T-helper 17 cell (primary cell): ENCODE measurements at regions not wholly inside any gene's neighbourhood (a gene's known extent, or its start where the extent isn't known, plus 50 kb on each side); places are given as distances from the start of the nearest gene placed in this dataset.
"Not testable (repeated sequence)": the region's sequence is repeated elsewhere in the genome, so short reads cannot be mapped to it uniquely, and the experiment has no call there.

Source experiments
- ATAC-seq: fragments of 150-1000 bp; cut with Tn5 transposase; 2 replicates; pipeline ENCODE4 v1.10.0; 2021; ENCODE audit warnings: mild to moderate bottlenecking, moderate library complexity
- DNase-seq, 3 donors: peaks; one replicate each; pipeline versions ENCODE4 v3.0.0 to v3.0.0-alpha.2; 2020 to 2021
- H3K9me3 ChIP-seq: one replicate; pipeline ENCODE4 v1.7.0; 2013; ENCODE audit warnings: low read length, mild to moderate bottlenecking; ENCODE audit not compliant: control insufficient read depth, poor library complexity, severe bottlenecking
- H3K27ac Mint-ChIP-seq: one replicate; pipeline ENCODE4 v1.8.0; 2022; ENCODE audit warnings: mild to moderate bottlenecking, moderate library complexity, mixed read lengths
- H3K27me3 Mint-ChIP-seq: one replicate; pipeline ENCODE4 v1.8.0; 2022; ENCODE audit warnings: mixed read lengths
- H3K36me3 Mint-ChIP-seq: one replicate; pipeline ENCODE4 v1.8.0; 2022; ENCODE audit warnings: low read depth, mixed read lengths
- H3K4me1 Mint-ChIP-seq: one replicate; pipeline ENCODE4 v1.8.0; 2022; ENCODE audit warnings: mild to moderate bottlenecking, mixed read lengths
- H3K4me3 Mint-ChIP-seq: one replicate; pipeline ENCODE4 v1.8.0; 2022; ENCODE audit warnings: mild to moderate bottlenecking, moderate library complexity, mixed read lengths

GRCh38 chr9:24293386-24293785 is 252.3 kb downstream of the IZUMO3 start:
- Mint-ChIP-seq H3K27me3 (no peaks in the 10 kb centered on the region), H3K4me3 (no peak overlapping the region), H3K36me3 (no peaks in the 10 kb centered on the region), H3K27ac (no peak overlapping the region), H3K4me1 (no peaks in the 10 kb centered on the region)
- ATAC-seq (no peak), DNase-seq (no peak)
- H3K9me3 ChIP-seq: no peaks in the 10 kb centered on the region

- Mint-ChIP-seq H3K27ac (no peak overlapping the region), H3K36me3 (no peaks in the 10 kb centered on the region), H3K4me3 (no peak overlapping the region), H3K4me1 (no peaks in the 10 kb centered on the region), H3K27me3 (no peaks in the 10 kb centered on the region)
- ATAC-seq: no peak
- H3K9me3 ChIP-seq: no peaks in the 10 kb centered on the region
- DNase-seq: no peak
Observed at GRCh38 chr9:24286761-24287160, 258.9 kb downstream of the IZUMO3 start.

DNA sequence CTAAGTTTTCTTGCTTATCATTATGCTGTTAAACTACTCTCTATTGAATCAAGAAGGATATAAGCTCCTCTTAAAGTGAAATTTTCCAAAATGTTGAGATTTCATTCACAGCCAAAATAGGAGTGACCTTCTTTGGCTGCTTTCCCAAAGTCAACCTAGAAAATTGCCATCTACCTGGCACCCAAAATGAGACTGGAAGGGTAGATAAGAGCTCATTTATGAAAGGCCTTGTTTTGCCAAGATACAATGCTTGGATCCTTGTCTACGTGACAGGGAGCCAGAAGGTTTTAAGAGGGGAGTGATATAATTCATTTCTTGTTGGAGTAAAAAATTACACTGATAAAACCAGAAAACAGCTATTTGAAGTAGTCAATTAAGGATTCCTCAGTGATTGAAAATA is 287.1 kb downstream of the IZUMO3 start:
- ATAC-seq: no peak
- H3K27me3 Mint-ChIP-seq: no peaks in the 10 kb centered on the region
- no peak for DNase-seq

GRCh38 chr9:24257726-24258125 is 288.0 kb downstream of the IZUMO3 start:
- Mint-ChIP-seq H3K27me3 (no peaks in the 10 kb centered on the region), H3K27ac (no peak overlapping the region), H3K4me1 (no peaks in the 10 kb centered on the region), H3K4me3 (no peak overlapping the region), H3K36me3 (no peaks in the 10 kb centered on the region)
- H3K9me3 ChIP-seq: no peaks in the 10 kb centered on the region
- ATAC-seq (no peak), DNase-seq (no peak)

More for the DNA sequence above, 287.1 kb downstream of the IZUMO3 start:
- Mint-ChIP-seq H3K27ac (no peak overlapping the region), H3K4me3 (no peak overlapping the region), H3K36me3 (no peaks in the 10 kb centered on the region), H3K4me1 (no peaks in the 10 kb centered on the region)
- H3K9me3 ChIP-seq: no peaks in the 10 kb centered on the region

GRCh38 chr9:24245988-24246387 is 299.7 kb downstream of the IZUMO3 start:
- ATAC-seq (no peak), DNase-seq (no peak)
- Mint-ChIP-seq H3K4me1 (no peaks in the 10 kb centered on the region), H3K27ac (no peak overlapping the region), H3K36me3 (no peaks in the 10 kb centered on the region), H3K27me3 (no peaks in the 10 kb centered on the region), H3K4me3 (no peak overlapping the region)
- no peaks in the 10 kb centered on the region for H3K9me3 ChIP-seq

DNA sequence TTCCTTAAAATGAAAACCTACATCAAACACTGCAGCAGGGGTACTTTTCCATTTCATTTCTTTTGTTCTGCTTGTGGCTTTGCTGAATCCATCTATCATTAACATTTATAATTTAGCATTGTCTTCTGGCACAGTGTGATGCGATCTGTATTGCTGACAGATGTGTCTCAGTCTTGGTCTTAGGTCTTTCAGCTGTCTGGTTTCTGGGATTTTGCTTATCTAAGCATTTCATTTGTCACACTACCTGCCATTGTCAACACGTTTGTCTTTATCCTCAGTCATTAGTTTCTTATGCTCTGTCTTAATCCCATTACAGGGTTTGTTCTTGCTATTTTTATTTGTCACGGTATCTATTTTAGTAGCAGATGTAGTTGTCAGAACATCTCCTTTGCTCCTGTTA is 303.1 kb downstream of the IZUMO3 start:
- no peaks in the 10 kb centered on the region for H3K4me1 Mint-ChIP-seq
- no peaks in the 10 kb centered on the region for H3K36me3 Mint-ChIP-seq
- H3K4me3 Mint-ChIP-seq: no peak overlapping the region
- ATAC-seq (no peak), DNase-seq (no peak)
- no peaks in the 10 kb centered on the region for H3K27me3 Mint-ChIP-seq
- H3K9me3 ChIP-seq: no peaks in the 10 kb centered on the region
- no peak overlapping the region for H3K27ac Mint-ChIP-seq

GRCh38 chr9:24218656-24219055 is 327.0 kb downstream of the IZUMO3 start:
- no peaks in the 10 kb centered on the region for H3K36me3 Mint-ChIP-seq
- H3K4me1 Mint-ChIP-seq: no peaks in the 10 kb centered on the region
- DNase-seq: no peak
- no peaks in the 10 kb centered on the region for H3K27me3 Mint-ChIP-seq
- no peak overlapping the region for H3K27ac Mint-ChIP-seq
- H3K4me3 Mint-ChIP-seq: no peak overlapping the region
- H3K9me3 ChIP-seq: no peaks in the 10 kb centered on the region
- ATAC-seq: no peak

DNA sequence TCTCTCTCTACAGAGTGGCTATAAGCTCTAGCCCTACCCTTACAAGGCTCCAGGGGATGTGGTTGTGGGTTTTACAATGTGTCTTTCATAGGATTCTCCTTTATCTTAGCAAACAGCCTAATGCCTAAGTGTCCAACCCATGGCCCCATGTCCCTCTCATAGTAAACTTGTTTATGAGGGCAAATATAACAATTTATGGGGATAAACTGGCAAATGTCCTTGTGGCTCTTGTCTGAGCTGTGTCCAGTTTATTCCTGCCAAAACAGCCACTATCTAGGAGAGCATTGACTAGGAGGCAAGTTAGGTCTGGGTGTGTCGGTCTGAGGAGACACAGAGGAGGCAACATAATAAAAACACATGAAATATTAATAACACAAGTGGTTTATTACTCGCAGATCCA is 335.1 kb downstream of the IZUMO3 start:
- H3K9me3 ChIP-seq: peaks cover 6% of the 10 kb centered on the region
- Mint-ChIP-seq H3K27ac (no peak overlapping the region), H3K36me3 (no peaks in the 10 kb centered on the region), H3K4me1 (no peaks in the 10 kb centered on the region), H3K4me3 (no peak overlapping the region), H3K27me3 (no peaks in the 10 kb centered on the region)
- DNase-seq: no peak
- ATAC-seq: no peak

GRCh38 chr9:24189986-24190385 is 355.7 kb downstream of the IZUMO3 start:
- H3K9me3 ChIP-seq: peaks cover 4% of the 10 kb centered on the region
- no peaks in the 10 kb centered on the region for H3K27me3 Mint-ChIP-seq
- no peak overlapping the region for H3K27ac Mint-ChIP-seq
- DNase-seq: no peak
- H3K36me3 Mint-ChIP-seq: no peaks in the 10 kb centered on the region
- no peak for ATAC-seq
- H3K4me1 Mint-ChIP-seq: no peaks in the 10 kb centered on the region
- H3K4me3 Mint-ChIP-seq: no peak overlapping the region

GRCh38 chr9:24180572-24180971 is 354.5 kb upstream of the ELAVL2 start:
- not testable (repeated sequence) for H3K27me3 Mint-ChIP-seq, H3K9me3 ChIP-seq, H3K4me1 Mint-ChIP-seq, H3K27ac Mint-ChIP-seq, H3K36me3 Mint-ChIP-seq, ATAC-seq, H3K4me3 Mint-ChIP-seq, DNase-seq

GRCh38 chr9:24144796-24145195 is 318.8 kb upstream of the ELAVL2 start:
- ATAC-seq (no peak), DNase-seq (no peak)
- H3K9me3 ChIP-seq: no peaks in the 10 kb centered on the region
- H3K4me3 Mint-ChIP-seq: no peak overlapping the region
- H3K27ac Mint-ChIP-seq: no peak overlapping the region
- H3K27me3 Mint-ChIP-seq: no peaks in the 10 kb centered on the region
- H3K36me3 Mint-ChIP-seq: no peaks in the 10 kb centered on the region
- H3K4me1 Mint-ChIP-seq: no peaks in the 10 kb centered on the region

- H3K4me1 Mint-ChIP-seq, ATAC-seq, H3K27ac Mint-ChIP-seq, H3K9me3 ChIP-seq, H3K27me3 Mint-ChIP-seq, H3K36me3 Mint-ChIP-seq, DNase-seq, H3K4me3 Mint-ChIP-seq: not testable (repeated sequence)
Observed at GRCh38 chr9:24135072-24135471, 309.0 kb upstream of the ELAVL2 start.

- DNase-seq: no peak
- ATAC-seq: no peak
- Mint-ChIP-seq H3K4me3 (no peak overlapping the region), H3K27ac (no peak overlapping the region), H3K27me3 (no peaks in the 10 kb centered on the region), H3K4me1 (no peaks in the 10 kb centered on the region), H3K36me3 (no peaks in the 10 kb centered on the region)
- no peaks in the 10 kb centered on the region for H3K9me3 ChIP-seq
Observed at GRCh38 chr9:24132244-24132643, 306.2 kb upstream of the ELAVL2 start.

DNA sequence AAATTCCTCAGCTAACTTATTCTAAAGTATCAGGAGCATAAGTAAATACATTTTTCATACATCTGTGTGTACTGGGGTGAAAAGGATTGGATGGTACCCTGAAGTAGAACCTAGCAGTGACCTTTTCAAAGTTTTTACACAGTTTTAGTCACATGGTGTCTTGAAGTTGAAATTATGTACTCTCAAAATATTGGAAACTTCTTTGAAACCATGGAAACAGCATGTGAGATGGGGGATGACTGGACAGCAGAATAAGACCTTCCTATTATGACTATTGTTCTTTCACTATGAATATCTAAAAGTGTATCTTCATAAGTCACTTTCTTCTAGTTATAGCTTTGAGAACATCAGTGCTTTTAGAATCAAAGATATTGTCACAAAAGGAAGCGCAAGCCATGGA is 301.5 kb upstream of the ELAVL2 start:
- H3K36me3 Mint-ChIP-seq: no peaks in the 10 kb centered on the region
- ATAC-seq: no peak
- no peaks in the 10 kb centered on the region for H3K4me1 Mint-ChIP-seq
- no peaks in the 10 kb centered on the region for H3K27me3 Mint-ChIP-seq
- H3K4me3 Mint-ChIP-seq: no peak overlapping the region
- H3K27ac Mint-ChIP-seq: no peak overlapping the region
- no peak for DNase-seq
- H3K9me3 ChIP-seq: no peaks in the 10 kb centered on the region

GRCh38 chr9:24118190-24118589 is 292.1 kb upstream of the ELAVL2 start:
- no peak for ATAC-seq

More at GRCh38 chr9:24118190-24118589, 292.1 kb upstream of the ELAVL2 start:
- no peaks in the 10 kb centered on the region for H3K9me3 ChIP-seq
- no peaks in the 10 kb centered on the region for H3K27me3 Mint-ChIP-seq
- no peaks in the 10 kb centered on the region for H3K36me3 Mint-ChIP-seq
- DNase-seq: no peak
- H3K4me1 Mint-ChIP-seq: no peaks in the 10 kb centered on the region
- H3K27ac Mint-ChIP-seq: no peak overlapping the region
- no peak overlapping the region for H3K4me3 Mint-ChIP-seq
